Activated T-helper 1 cell treated with Interleukin-2 at 50 U/mL for 16 hours (primary cell): ENCODE measurements at regions not wholly inside any gene's neighbourhood (a gene's known extent, or its start where the extent isn't known, plus 50 kb on each side); places are given as distances from the start of the nearest gene placed in this dataset.
"Not testable (repeated sequence)": the region's sequence is repeated elsewhere in the genome, so short reads cannot be mapped to it uniquely, and the experiment has no call there.

Experiments used
- DNase-seq: peaks from one replicate; pipeline ENCODE4 v3.0.0-alpha.2; 2020; ENCODE audit warnings: low read depth

GRCh38 chr4:155444721-155445120, 68.0 kb upstream of the MAP9 start:
- DNase-seq = no peak

DNA sequence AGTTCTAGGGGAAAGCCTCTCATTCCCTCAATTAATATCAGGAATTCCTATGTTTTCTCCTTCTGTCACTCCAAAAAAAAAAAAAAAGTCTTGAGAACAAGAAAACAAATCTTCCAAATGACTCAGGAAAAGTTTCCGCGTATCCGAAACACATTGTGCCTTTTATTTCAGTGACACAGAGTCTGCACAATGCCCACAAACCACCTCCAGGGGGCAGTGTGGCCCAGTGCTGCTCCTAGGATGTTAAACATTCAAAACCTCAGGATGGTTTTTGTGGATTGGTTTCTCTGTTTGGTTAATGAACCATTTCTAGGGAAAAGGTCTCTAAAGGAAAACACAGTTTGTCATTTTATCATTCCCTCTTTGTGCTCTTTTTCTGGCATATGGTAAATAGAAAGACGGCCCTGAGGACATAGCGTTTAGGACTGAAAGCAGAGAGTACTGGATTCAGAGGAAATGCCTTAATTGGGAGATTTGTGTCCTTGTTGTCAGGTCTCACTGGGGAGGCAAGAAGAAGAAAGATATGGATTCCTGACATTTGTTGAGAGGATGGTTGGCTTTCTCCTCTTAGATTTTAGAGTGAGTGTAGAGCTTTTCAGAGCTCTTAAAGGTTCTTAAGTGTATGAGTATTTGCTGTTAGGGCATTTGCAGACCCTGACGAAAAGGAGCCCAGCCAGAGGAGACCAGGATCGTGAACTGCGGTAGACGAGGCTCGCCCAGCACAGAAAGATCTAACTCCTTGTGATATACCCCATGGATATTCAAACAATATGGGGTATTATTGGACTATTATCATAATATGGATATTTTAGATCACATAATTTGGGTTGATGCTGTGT, 65.7 kb upstream of the MAP9 start:
- peak; percentile 5 for DNase-seq

DNA sequence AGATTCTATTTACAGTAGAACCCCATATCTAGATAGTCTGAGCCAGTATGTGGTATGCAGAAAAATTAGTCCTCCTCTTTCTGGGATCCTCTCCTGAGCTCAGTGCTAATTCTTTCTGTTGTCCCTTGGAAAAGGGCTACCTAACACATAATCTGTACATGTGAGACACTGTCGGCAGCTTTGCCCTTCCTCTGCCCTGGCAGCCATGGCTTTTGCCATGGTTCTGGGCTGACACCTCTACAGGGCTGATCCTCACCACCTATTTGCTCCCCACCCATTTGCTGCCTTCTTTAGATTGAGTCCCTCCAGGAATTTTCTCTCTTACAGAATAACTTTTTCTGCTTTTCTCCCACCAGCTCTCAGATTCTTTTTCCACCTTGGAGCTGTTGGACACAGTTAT, 64.7 kb upstream of the MAP9 start:
- no peak for DNase-seq

- DNase-seq = not testable (repeated sequence)
These were observed 63.0 kb upstream of the MAP9 start for GRCh38 chr4:155439760-155440159.

DNA sequence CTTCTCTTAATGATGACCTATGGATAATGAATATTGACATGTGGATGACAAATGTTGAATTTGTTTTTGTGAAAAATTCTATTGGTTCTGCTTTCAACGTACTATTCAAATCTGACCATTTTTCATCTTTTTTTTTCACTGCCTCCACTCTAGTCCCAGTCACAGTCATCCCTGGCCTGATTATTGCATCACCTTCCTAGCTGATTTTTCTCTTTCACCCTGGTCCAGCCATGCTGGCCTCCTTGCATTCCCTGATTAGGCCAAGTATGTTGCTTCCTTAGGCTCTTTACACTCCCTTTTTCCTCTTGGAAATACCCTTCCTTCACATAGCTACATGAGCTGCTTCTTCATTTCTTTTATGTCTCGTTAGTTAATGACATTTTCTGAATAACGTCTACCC, 58.1 kb upstream of the MAP9 start:
- DNase-seq = no peak

- no peak for DNase-seq
These were observed 57.6 kb upstream of the MAP9 start for GRCh38 chr4:155434366-155434765.

- no peak for DNase-seq
These were observed 57.0 kb upstream of the MAP9 start for GRCh38 chr4:155433636-155434360.

DNA sequence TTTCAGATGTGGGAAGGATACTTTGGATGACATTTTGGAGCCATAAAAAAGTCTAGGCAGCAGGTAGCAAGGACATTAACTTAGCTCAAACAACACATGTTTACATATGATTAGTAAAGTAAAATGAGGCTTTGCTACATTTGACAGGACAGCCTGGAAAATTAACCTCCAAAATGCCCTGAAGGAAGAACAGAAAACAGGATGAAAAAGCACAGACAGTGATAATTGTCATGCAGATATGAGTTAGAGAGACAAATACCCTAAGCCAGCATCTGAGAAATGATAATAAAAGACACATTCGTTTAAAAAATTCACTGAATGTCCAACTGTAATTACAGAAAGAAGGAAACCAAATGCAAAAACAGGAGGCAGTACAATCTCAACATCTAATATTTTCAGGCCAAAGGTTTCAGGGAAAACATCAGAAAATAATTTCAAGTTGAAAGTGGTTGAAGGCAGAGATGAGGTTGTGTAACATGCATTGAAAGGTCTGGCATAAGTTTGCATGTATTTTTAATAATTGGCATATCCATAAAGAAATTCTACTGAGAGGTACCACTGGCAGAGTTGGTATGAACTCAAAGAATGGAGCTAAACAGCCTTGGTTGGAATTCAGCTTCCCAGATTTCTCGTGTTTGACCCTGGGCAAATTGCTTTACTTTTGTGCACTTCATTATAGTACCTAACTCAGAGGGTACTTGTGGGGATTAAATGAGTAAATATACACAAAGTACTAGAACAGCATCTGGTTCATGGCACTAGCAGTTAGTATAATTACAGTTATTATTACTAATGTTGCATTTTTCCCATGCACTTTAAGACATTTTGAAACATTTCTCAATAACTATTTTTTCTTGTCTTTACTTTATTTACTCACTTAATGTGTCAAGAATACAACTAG, 54.4 kb upstream of the MAP9 start:
- no peak for DNase-seq

DNA sequence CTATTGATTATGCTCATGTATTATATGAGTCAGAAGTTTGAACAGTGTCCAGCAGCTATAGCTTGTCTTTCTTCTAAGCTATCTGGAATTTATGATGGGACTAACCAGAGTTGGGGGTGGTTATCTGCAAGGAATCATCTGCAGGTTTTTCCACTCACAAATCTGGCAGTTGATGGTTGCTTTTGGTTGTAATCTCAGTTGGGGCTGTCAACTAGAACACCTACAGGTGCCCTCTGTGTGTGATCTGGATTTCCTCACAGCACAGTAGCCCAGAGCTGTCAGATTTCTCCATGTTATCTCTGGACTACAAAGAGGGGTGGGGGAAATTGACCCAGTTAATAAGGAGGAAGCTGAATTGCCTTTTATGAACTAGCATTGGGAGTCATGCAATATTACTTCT, 51.4 kb upstream of the MAP9 start:
- no peak for DNase-seq

DNA sequence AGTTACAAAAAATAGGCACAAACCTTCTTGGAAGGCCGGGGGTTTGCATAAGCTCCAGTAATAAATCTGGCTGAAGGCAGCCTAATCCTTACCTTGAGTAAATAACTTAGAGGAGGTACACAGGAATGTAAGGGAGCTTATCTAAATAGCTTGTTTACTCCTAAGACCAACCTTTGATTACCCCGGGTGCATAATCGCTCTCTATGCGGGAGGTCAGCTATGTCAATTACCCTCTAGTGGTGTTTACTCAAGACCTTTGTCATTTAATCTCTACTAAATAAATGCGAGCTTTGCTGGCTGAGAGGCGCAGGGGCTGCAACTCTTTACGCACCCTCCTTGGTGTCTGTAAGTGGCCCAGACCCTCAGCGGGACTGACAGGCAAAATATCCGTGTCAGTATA, 50.2 kb upstream of the MAP9 start:
- no peak for DNase-seq
